ENCODE measurements at regions not wholly inside any gene's neighbourhood (a gene's known extent, or its start where the extent isn't known, plus 50 kb on each side); places are given as distances from the start of the nearest gene placed in this dataset.

DNA sequence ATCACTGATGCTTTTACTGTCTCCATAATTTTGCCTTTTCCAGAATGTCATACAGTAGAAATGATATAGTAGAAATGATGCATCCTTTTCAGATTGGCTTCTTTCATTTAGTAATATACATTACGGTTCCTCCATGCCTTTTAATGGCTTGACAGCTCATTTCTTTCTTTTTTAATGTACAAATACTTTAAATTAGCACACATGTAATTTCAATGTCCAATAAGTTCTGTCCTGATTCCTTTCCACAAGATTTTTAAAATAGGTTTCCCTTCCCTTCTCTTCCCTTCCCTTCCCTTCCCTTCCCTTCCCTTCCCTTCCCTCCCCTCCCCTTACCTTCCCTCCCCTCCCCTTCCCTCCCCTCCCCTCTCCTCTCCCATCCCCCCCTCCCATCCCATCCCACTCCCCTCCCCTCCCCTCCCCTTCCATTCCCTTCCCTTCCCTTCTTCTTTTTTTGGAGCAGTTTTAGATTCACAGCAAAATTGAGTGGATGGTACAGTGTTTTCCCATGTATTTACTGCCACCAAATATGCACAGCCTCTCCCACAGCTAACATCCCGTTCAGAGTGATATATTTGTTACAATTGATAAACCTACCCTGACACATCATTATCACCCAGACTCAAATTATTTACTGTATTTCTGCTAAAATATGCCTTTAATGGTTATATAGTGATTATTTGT lies 398.8 kb downstream of the RNF144B start:
- TF ChIP-seq YY1 (IDR thresholded peaks at IDR 0.05; ENCODE audit: low read depth, low read length) (no peak), RAD21 (IDR thresholded peaks at IDR 0.05 in 1 of 2, conservative IDR thresholded peaks at IDR 0.05 in 1 of 2; ENCODE audit: low read depth in 2 of 2, low read length in 2 of 2) (no peak)

Data from H1 (cell line).